HuH-7 (cell line): ENCODE measurements at regions not wholly inside any gene's neighbourhood (a gene's known extent, or its start where the extent isn't known, plus 50 kb on each side); places are given as distances from the start of the nearest gene placed in this dataset.

ENCODE experiments used
- DNase-seq: peaks from one replicate; pipeline ENCODE4 v3.0.0; 2011; ENCODE audit warnings: low spot score

GRCh38 chr16:13393816-13394215 is 492.4 kb downstream of the SHISA9 start:
- no peak for DNase-seq

DNA sequence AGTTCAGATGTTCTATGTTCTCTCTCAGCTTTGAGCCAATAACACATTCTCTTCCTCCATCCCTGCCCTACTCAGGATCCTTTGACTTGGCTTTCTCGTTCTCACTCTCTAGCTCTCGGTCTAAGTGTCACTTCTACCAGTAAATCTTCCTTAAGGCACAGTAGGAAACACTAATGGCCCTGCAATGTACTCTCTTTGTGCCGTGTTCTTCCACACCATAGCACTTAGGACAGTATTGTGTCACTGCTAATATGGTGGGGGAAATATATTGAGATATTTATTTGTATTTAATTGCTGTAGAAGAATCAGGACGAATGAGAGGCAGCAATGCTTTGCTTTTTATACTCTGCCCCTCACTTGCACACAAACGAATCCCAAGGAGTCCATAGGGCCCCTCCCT is 493.1 kb downstream of the SHISA9 start:
- DNase-seq, result no peak

DNA sequence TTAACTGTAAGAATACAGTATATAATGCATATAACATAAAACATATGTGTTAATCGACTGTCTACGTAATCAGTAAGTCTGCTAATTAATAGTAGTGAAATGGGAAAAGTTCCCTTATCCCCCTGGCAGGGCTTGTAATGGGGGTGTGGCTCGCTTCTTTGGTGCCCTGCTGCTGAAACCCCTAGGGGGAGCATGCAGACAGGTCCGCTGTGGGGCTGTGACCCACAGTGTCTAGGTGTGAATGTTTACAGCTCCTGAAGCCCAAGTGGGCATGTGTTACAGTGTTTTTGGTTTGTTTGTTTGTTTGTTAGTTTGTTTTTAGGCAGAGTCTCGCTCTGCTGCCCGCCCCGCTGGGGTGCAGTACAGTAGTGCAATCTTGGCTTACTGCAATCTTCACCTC is 495.7 kb downstream of the SHISA9 start:
- no peak for DNase-seq

DNA sequence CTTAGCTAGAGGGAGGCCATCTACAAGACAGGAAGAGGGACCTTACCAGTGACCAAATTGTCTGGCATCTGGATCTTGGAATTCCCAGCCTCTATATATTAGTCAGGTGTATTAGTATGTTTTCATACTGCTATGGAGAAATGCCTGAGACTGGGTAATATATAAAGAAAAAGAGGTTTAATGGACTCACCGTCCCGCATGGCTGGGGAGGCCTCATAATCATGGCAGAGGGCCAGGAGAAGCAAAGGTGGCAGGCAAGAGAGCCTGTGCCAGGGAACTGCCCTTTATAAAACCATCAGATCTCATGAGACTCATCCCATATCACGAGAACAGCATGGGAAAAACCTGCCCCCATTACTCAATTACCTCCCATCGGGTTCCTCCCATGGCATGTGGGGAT is 500.2 kb downstream of the SHISA9 start:
- no peak for DNase-seq

DNA sequence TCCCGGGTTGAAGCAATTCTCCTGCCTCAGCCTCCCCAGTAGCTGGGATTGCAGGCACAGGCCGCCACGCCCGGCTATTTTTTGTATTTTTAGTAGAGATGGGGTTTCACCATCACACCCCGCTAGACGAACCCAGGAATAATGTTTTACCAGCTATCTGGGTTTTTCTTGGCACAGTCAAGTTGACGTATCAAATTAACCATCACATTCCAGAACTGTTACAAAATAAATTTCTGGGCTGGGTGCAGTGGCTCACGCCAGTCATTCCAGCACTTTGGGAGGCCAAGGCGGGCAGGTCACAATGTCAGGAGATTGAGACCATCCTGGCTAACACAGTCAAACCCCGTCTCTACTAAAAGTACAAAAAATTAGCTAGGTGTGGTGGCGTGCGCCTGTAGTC is 501.2 kb downstream of the SHISA9 start:
- DNase-seq, result no peak

DNA sequence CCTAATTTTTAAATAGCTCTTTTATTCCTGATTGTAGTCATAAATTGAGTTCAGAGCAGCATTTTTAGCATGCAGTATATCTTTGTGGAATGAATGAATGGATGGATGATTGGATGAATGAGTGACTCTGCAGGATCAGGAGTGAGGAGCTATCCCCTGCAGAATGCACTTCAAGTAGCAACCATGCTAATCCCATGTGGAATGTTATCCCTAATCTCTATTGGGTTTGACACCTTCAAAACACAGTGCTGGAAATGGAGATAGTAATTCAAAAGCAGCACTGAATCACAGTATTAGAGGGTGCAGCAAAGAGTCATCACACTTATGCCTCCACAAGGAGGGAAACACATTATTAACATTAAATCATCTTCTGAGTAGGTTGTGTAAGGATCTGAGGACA is 501.9 kb downstream of the SHISA9 start:
- no peak for DNase-seq

- no peak for DNase-seq
These were observed 505.8 kb upstream of the ERCC4 start for GRCh38 chr16:13414154-13414553.

DNA sequence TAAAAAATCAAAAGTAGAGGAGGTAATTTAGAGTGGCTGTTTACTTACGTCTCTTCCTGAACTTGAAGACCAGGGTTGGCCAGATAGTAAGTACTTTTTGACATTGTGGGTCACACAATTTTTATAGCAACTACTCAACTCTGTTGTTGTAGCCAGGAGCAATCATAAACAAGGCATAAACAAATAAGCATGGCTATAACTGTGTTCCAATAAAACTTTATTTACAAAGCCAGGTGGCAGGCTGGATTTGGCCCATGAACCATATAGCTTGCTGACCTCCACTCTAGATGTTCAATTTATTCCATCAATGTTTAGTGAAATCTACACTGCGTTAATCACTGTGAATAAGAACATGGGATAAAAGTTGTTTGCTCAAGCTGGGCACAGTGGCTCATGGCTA is 500.4 kb upstream of the ERCC4 start:
- no peak for DNase-seq

- no peak for DNase-seq
These were observed 498.2 kb upstream of the ERCC4 start for GRCh38 chr16:13421726-13422125.

DNA sequence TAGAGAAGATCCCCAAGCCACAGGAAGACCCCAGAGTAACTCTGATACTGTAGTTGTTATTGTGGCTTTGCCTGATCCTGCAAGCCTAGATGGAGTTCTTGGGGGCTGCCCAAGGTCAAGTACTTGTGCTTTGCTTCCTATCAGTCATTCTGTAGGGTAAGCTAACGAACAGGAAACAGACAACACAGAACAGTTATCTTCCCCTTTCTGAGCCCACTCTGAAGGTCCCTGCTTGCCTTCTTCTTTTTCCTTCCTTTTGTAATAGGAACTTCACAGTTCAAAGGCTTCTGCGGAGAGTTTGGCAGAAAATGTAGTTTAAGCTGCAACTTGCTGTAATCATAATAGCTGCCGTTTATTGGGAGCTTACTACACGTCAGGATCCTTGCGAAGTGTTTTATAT is 494.1 kb upstream of the ERCC4 start:
- DNase-seq, result no peak

DNA sequence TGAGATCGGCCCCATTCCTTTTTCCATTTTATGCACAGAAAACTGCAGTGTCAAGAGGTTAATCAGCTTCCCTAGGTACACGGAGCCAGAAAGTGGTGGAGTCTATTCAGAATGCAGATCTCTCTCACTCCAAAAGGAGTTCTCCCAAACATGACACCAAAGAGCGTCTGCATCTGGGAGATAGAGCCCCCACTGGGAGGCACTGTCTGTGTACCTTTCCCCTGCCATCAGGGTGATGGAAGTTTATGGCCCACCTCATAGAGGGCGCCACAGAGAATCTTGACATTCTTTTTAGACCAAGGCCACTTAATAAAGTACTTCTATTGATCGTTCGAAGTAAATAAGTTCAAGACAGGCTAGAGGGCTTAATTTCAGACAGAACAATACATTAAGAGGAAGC is 493.7 kb upstream of the ERCC4 start:
- DNase-seq, result no peak

DNA sequence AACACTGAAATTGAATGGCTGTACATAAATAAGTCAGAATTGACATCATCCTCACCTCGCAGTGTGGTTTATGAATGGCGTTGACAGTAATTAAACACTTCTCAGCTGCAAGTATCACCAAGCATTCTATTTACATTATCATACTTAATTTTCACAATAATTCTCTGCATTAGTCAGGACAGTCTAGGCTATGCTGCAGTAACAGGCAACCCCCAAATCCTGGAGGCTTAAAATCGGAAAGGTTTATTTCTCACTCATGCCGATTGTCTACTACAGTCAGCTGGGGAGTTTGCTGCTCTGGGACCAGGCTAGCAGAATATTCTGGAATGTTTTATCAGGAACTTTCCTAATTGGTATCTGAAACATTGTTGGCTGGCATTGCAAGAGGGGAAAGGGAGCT is 493.2 kb upstream of the ERCC4 start:
- no peak for DNase-seq

DNA sequence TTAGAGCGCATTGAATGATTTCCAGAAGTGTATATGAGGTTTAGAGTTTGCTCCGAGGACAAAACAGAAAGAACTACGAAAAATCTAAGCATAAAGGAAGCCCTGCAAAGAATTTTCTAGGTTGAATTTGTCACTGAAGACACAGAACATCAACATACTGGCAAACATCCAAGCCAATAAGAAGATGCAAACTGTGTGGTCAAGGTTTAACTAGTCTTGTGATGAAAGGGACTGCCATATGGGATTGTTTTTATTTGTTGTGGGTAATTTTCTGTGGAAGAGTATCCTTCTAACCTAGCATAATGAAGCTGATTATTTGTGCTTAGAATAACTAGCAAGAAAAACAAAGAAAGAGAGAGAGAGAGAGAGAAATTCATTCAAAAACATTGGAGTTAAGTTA is 492.0 kb upstream of the ERCC4 start:
- DNase-seq, result no peak

DNA sequence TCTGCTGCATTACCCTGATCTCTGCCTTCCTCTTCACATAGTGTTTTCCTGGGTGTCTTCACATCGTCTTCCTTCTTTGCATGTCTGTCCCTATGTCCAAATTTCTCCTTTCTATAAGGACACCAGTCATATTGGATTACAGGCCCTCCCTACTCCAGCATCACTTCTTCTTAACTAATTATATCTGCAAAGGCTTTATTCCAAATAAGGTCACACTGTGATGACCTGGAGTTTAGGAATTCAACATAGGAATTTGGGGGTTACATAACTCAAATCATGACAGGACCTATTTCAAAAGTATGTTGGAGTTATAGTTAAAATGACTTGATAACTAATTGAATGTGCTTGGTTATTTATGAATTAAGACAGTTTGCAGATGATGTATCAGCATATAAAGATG is 490.5 kb upstream of the ERCC4 start:
- DNase-seq, result no peak

DNA sequence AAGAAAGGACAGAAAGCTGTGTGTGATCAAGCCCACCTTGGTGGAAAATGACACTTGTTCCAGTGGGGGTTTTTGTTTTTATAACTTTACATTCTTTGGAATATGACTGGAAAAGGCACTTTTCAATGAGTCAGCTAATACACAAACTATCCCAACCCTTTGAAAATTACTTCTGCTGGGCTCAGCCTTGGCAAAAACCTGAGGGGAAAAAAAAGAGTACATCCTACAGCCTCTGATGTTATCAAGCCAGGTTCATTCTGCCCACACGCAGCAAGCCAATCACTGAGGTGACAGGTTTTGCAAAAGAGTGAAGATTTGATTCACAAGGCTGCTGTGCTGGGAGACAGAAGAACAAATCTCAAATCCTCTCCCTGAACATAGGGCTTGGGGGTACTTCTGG is 484.5 kb upstream of the ERCC4 start:
- no peak for DNase-seq

- DNase-seq, result no peak
These were observed 484.0 kb upstream of the ERCC4 start for GRCh38 chr16:13435873-13436474.

DNA sequence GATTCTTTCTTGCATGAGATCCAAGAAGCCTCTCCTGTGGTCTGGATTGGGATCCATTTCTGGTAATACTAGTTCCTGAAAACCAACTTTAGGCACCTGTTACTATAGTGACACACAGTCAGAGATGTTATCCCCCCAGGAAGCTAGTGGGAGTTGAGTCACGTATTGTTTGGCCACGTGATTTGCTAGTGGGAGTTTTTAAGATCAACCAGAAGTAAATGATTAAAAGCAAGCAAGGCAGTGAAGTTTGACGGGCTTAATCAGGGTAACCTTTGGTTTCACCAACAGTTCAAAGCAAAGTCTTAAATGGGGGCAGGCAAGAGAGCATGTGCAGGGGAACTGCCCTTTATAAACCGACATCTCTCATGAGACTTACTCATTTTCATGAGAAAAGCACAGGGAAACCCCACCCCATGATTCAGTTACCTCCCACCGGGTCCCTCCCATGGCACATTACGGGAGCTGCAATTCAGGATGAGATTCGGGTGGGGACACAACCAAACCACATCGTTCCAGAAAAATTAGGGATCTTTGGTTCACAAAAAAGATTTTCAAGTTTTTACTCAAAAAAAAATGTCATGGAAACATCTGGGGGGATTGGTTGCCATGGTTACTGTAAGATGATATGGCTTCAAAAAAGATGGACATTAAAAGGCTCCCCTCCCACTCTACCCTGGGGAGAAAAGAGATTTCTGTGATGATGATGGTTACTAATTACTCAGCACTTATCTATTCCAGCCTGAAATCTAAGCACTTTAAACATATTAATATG is 483.1 kb upstream of the ERCC4 start:
- no peak for DNase-seq

- no peak for DNase-seq
These were observed 482.6 kb upstream of the ERCC4 start for GRCh38 chr16:13437413-13437795.

- no peak for DNase-seq
These were observed 481.9 kb upstream of the ERCC4 start for GRCh38 chr16:13438064-13438463.

- DNase-seq, result no peak
These were observed 480.2 kb upstream of the ERCC4 start for GRCh38 chr16:13439766-13440165.

- DNase-seq, result no peak
These were observed 478.3 kb upstream of the ERCC4 start for GRCh38 chr16:13441675-13442074.

DNA sequence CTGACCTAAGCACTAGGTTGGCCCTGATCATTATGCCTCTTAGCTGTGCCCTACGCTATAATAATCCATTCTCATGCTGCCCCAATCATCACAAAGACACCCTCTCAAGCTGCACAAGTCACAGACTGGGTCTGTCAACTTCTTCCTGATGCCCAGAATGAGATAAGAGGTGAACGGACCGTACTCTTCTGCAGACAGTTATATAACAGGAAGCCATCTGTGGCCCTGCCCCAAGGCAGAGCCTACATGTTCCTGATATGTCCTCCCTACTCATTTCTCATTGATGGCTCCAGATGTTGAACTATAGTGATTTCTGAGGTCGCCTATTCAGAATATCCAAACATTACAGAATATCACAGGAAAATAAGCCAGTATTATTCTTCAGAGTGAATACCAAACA is 471.6 kb upstream of the ERCC4 start:
- no peak for DNase-seq

- no peak for DNase-seq
These were observed 466.6 kb upstream of the ERCC4 start for GRCh38 chr16:13453325-13453724.

DNA sequence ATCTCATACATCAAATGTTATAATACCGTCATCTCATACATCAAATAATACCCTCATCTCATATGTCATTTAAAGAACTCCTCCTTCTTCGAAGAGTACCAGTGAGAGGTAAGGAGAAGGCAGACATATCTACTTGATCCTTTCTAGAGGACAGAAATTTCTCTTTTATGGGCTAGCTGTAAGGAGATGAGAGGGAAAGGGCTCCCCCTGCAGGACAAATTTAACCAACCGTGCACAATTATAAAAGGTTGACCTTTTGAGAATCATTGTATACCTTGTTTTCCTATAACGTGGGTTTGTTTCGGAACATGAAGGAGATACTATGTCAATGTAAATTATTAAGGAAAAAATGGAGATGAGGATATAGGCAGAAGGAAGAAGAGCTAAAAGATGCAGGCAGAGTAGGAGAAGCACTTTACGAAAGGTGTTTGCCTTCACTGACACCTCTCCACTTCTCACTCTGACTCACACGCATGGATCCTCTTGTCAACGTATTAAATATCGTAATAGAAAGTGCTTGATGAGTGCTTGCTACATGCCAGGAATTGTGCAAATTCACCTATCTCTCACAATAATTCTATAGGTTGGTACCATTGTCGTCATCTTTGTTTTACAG is 465.9 kb upstream of the ERCC4 start:
- peak; percentile 13 for DNase-seq
